Small intestine (tissue), 7 donors: ENCODE measurements at regions not wholly inside any gene's neighbourhood (a gene's known extent, or its start where the extent isn't known, plus 50 kb on each side); places are given as distances from the start of the nearest gene placed in this dataset.

ENCODE experiments used
- DNase-seq, 2 donors: peaks; one replicate each; pipeline versions ENCODE4 v3.0.0 to v3.0.0-alpha.2; 2013
- FAIRE-seq: peaks from 2 replicates; lab custom pipeline; 2012; peaks lifted over from hg19 to GRCh38; lab: Jason Lieb, UNC
- H3K27ac ChIP-seq, 3 donors: one replicate each; pipeline ENCODE4 v1.5.1; 2013; ENCODE audit warnings: low read length in 2 of 3, mild to moderate bottlenecking in 2 of 3, control low read depth in 1 of 3, inconsistent platforms in 1 of 3, low read depth in 1 of 3, moderate library complexity in 1 of 3
- H3K27me3 ChIP-seq, 3 donors: one replicate each; pipeline ENCODE4 v1.6.1; 2013; ENCODE audit warnings: low read length in 3 of 3, inconsistent platforms in 1 of 3; ENCODE audit not compliant: control insufficient read depth in 3 of 3, insufficient read depth in 3 of 3
- H3K36me3 ChIP-seq, 3 donors: one replicate each; pipeline ENCODE4 v1.6.1; 2013; ENCODE audit warnings: low read length in 3 of 3, inconsistent platforms in 1 of 3, low read depth in 1 of 3, mild to moderate bottlenecking in 1 of 3, moderate library complexity in 1 of 3; ENCODE audit not compliant: control insufficient read depth in 3 of 3, insufficient read depth in 2 of 3
- H3K4me1 ChIP-seq, 3 donors: one replicate each; pipeline ENCODE4 v1.6.1; 2013; ENCODE audit warnings: low read length in 2 of 3, inconsistent platforms in 1 of 3, low read depth in 1 of 3, mild to moderate bottlenecking in 1 of 3, moderate library complexity in 1 of 3; ENCODE audit not compliant: control insufficient read depth in 3 of 3, insufficient read depth in 2 of 3
- H3K4me3 ChIP-seq, 3 donors: one replicate each; pipeline ENCODE4 v1.5.1; 2013; ENCODE audit warnings: low read length in 3 of 3, control low read depth in 1 of 3, inconsistent platforms in 1 of 3, low read depth in 1 of 3, mild to moderate bottlenecking in 1 of 3, moderate library complexity in 1 of 3
- H3K9me3 ChIP-seq, 2 donors: one replicate each; pipeline ENCODE4 v1.6.1; 2013; ENCODE audit warnings: low read depth in 1 of 2, low read length in 1 of 2; ENCODE audit not compliant: control insufficient read depth in 2 of 2, insufficient read depth in 1 of 2
- WGBS, 3 donors: extraction: QIAGEN DNeasy Blood & Tissue Kit; methylation state at CpG; one replicate each; pipeline ENCODE4 v1.1.7; 2013; 5-methylcytosine and 5-hydroxymethylcytosine counted together
- donor health status: healthy with polysubstance abuse.
- donor health status: control.
- donor health status: control.
- donor health status: Bipolar disorder and iron deficiency.
- donor health status: healthy.

DNA sequence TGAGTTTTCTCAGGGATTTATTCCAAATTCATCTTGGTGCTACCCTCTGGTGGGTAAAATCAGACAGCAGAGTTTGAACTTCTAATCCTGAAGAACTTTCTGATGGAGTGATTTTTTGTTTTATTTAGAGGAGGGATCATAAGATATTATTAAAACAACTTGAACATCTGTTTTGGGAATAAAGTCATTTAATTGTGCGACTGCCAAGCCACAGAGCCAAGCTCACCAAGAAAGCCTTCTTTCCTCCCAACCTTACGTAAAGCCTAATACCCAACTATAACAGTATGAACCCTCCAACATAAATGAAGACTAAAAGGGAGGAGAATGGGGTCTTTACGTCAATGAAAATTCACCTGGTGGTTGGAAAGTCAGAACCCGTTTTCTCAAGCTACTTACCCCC is 205.5 kb upstream of the IGF1 start:
- no peak for FAIRE-seq
- WGBS, 3 donors = 82 to 85% (median 84%) methylated on average over 4 of the region's 4 CpGs

DNA sequence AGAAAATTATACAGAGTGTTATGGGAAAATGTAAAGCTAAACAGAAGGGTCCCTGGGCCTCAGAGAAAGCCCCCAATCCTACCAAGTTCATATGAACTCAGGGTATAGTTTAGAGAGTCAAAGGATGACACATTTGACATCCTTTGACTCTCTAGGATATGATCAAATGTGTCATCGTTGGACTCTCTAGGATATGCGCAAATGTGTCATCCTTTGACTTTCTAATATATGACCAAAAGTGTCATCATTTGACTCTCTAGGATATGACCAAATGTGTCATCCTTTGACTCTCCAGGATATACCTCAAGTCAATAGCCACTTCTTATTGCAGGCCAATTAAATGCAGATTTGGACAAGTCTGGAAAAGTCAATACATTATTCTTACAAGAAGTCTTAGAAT is 204.8 kb upstream of the IGF1 start:
- FAIRE-seq = no peak
- DNase-seq = no peak
- 89 to 93% (median 92%) methylated on average over 2 of the region's 2 CpGs for WGBS, 3 donors

More for the DNA sequence above, 205.5 kb upstream of the IGF1 start:
- H3K36me3 ChIP-seq = no peaks in the 10 kb centered on the region
- no peak overlapping the region for H3K4me3 ChIP-seq
- H3K9me3 ChIP-seq = no peaks in the 10 kb centered on the region
- no peak overlapping the region for H3K27ac ChIP-seq
- H3K4me1 ChIP-seq = no peaks in the 10 kb centered on the region
- no peak for DNase-seq
- no peaks in the 10 kb centered on the region for H3K27me3 ChIP-seq

DNA sequence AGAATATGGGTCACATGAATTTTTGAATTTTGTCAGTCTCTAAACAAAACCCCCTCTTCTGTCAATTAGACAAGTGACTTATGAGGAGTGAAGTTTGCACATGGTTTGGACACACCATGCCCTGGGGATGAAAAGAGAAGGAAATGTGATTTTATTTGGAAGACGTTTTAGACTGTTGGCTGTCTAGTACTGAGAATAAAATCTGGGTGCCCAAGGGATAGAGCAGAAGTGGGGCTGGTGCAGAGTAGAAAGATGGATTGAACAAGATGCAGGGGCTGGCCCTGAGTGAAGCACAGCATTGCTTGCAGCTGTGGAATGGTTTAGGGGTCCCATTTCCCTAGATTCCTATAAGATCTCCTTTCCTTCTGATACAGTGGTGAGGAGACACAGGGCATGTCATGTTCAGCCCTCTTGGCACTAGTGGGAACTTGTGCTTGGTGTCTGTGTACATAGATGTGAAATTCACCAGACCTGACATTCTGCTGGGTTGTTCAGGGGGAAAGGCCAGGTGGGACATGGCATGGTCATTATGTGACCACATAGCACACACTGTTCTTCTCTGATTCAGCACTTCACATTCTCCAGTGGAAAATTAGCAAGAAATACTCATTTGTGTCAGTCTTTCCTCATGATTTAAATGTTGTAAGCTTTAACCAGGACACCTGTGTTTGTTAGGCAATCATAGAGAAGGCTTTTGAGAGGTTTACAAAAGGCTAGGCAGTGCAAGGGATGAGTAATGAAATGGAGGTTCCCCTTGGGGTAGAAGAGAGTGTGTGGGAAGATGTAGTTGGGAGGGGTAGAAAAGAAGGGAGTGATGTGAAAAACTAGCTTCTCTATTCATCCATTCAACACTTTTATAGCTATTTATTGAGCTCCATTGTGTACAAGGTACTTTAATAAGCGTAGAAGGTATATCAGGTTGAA is 202.3 kb upstream of the IGF1 start:
- no peaks in the 10 kb centered on the region for H3K36me3 ChIP-seq
- FAIRE-seq = no peak
- no peaks in the 10 kb centered on the region for H3K27me3 ChIP-seq
- H3K27ac ChIP-seq = no peak overlapping the region
- H3K9me3 ChIP-seq = no peaks in the 10 kb centered on the region
- no peak for DNase-seq
- WGBS, 3 donors = 56 to 70% (median 70%) methylated on average over 2 of the region's 2 CpGs
- H3K4me3 ChIP-seq = no peak overlapping the region
- no peaks in the 10 kb centered on the region for H3K4me1 ChIP-seq

More for the DNA sequence above, 204.8 kb upstream of the IGF1 start:
- Histone ChIP-seq H3K9me3 (no peaks in the 10 kb centered on the region), H3K4me1 (no peaks in the 10 kb centered on the region), H3K27ac (no peak overlapping the region), H3K36me3 (no peaks in the 10 kb centered on the region), H3K27me3 (no peaks in the 10 kb centered on the region), H3K4me3 (no peak overlapping the region)

DNA sequence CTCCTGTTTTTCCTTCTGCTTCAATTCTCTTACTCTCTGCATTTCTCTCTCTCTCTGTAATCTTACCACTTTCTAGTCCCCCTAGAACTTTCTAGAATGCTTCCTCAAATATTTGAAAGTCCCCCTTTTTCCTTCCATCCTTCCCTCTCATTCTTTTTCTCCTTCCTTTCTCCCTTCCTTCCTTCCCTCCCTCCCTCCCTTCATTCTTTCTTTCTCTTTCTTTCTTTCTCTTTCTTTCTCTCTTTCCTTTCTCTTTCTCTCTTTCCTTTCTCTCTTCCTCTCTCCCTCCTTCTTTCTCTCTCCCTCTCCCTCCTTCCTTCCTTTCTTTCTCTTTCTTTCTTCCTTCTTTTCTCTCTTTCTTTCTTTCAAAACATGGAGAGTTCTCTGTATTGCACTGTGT is 201.4 kb upstream of the IGF1 start:
- H3K9me3 ChIP-seq = no peaks in the 10 kb centered on the region
- no peaks in the 10 kb centered on the region for H3K36me3 ChIP-seq
- no peak for FAIRE-seq
- H3K27ac ChIP-seq = no peak overlapping the region
- no peaks in the 10 kb centered on the region for H3K4me1 ChIP-seq
- H3K27me3 ChIP-seq = no peaks in the 10 kb centered on the region
- no peak for DNase-seq
- no peak overlapping the region for H3K4me3 ChIP-seq

DNA sequence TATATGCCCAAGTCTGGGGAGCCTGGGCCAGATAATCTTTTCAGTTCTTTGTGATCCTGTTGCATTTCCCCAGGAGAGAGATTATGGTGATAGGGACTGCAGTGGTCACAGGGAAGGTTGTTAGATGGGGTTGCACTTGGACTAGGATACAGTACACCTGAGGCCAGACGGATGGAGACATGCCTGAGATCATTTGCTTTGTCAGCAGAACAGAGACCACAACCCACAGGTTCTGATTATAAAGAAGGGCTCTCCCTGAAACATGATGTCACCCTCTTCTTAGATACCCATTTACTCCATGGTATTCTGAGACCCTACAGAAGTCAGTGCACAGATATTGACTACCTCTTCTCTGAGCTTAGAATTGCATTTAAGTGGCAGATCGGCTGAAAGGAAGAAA is 200.9 kb upstream of the IGF1 start:
- no peaks in the 10 kb centered on the region for H3K36me3 ChIP-seq
- no peaks in the 10 kb centered on the region for H3K27me3 ChIP-seq
- H3K9me3 ChIP-seq = no peaks in the 10 kb centered on the region
- H3K4me3 ChIP-seq = no peak overlapping the region
- WGBS, 3 donors = 62 to 69% (median 69%) methylated on average over 2 of the region's 2 CpGs
- DNase-seq (no peak), FAIRE-seq (no peak)
- H3K27ac ChIP-seq = no peak overlapping the region
- no peaks in the 10 kb centered on the region for H3K4me1 ChIP-seq

DNA sequence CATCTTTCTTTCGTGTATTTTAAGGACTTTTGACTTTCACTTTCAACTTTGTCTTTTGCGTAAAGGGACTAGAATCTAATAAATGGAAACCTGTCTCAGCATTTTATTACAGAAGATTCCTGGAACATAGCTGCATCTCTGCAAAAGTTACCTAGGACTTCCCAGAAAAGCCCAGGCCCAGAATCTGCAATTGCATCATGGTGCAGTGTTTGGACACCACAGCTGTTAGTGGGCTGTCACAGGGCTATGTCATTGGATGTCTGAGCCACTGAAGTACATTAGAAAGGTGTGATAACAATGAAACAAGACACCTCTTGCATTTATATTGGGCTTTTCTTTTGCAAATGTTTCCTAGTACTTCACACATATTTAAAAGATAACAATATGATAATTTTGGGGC is 199.9 kb upstream of the IGF1 start:
- Histone ChIP-seq H3K4me3 (no peak overlapping the region), H3K27me3 (no peaks in the 10 kb centered on the region), H3K27ac (no peak overlapping the region), H3K36me3 (no peaks in the 10 kb centered on the region), H3K9me3 (no peaks in the 10 kb centered on the region), H3K4me1 (no peaks in the 10 kb centered on the region)
- DNase-seq (no peak), FAIRE-seq (no peak)
- WGBS, 3 donors = 49 to 58% (median 57%) methylated on average over 2 of the region's 2 CpGs

DNA sequence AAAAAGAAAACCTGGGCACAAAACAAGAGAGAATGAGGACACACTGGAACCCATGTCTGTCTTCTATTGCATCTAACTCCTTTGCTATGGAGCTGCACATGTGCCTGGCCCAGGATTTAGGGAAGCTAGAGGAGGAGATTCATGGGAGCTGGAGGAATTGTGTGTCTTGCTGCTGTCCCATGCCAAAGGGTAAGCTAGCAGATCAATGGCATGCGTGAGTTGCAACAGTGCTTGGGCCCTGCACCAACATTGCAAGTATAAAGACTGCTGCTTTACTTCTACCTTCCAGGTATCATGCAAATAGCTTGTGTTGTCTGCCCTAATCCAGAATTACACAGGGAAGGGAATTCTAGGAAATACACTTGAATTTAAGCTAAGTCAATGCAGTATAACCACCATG is 196.4 kb upstream of the IGF1 start:
- H3K4me3 ChIP-seq = no peak overlapping the region
- FAIRE-seq (no peak), DNase-seq (no peak)
- no peaks in the 10 kb centered on the region for H3K36me3 ChIP-seq
- no peak overlapping the region for H3K27ac ChIP-seq
- H3K4me1 ChIP-seq = no peaks in the 10 kb centered on the region
- H3K27me3 ChIP-seq = no peaks in the 10 kb centered on the region
- peaks cover 0 to 10% of the 10 kb centered on the region in 2 donors for H3K9me3 ChIP-seq
- WGBS, 3 donors = 88 to 94% (median 89%) methylated on average over 1 of the region's 1 CpG

DNA sequence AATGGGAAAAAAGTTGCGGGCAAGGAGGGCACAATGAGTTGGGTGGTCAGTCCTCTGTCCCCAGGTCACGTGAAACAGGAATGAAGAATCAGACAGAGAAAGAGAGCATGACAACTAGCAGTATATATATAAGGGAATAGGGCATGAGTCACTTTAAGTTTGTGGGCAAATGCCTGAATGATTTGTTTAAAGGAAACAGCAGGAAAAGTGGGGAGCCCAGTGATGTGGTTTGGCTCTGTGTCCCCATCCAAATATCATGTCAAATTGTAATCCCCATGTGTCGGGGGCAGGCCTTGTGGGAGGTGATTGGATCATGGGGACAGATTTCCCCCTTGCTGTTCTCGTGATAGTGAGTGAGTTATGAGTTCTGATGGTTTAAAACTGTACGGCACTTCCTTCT is 195.3 kb upstream of the IGF1 start:
- 63 to 77% (median 76%) methylated on average over 5 of the region's 5 CpGs for WGBS, 3 donors
- Histone ChIP-seq H3K36me3 (no peaks in the 10 kb centered on the region), H3K9me3 (peaks cover 0 to 10% of the 10 kb centered on the region in 2 donors), H3K4me1 (no peaks in the 10 kb centered on the region), H3K27ac (no peak overlapping the region), H3K27me3 (no peaks in the 10 kb centered on the region), H3K4me3 (no peak overlapping the region)
- FAIRE-seq (no peak), DNase-seq (no peak)

DNA sequence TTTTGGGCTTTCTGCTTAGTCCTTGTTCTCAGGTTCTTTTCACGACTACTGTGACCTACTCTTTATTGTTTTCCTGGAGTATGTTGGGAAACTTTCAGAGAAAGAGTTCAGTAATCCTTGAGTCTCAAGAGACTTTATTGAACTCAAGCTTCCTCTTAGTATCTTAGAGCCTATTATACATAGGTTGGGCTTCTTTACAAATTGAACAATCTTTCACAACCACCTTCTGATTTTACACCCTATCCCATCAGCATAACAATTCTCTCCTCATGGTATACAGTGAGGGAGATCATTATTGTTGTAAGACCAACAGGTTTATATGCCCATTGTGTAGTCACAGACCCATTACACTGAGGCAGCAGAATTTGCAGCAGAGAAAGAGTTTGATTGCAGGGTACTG is 193.2 kb upstream of the IGF1 start:
- Histone ChIP-seq H3K4me1 (no peaks in the 10 kb centered on the region), H3K4me3 (no peak overlapping the region), H3K9me3 (peaks cover 0 to 10% of the 10 kb centered on the region in 2 donors), H3K27ac (no peak overlapping the region), H3K36me3 (no peaks in the 10 kb centered on the region), H3K27me3 (no peaks in the 10 kb centered on the region)
- WGBS, 3 donors = 43 to 87% (median 48%) methylated on average over 1 of the region's 1 CpG
- DNase-seq (no peak), FAIRE-seq (no peak)
